ENCODE measurements at regions not wholly inside any gene's neighbourhood (a gene's known extent, or its start where the extent isn't known, plus 50 kb on each side); places are given as distances from the start of the nearest gene placed in this dataset.

DNA sequence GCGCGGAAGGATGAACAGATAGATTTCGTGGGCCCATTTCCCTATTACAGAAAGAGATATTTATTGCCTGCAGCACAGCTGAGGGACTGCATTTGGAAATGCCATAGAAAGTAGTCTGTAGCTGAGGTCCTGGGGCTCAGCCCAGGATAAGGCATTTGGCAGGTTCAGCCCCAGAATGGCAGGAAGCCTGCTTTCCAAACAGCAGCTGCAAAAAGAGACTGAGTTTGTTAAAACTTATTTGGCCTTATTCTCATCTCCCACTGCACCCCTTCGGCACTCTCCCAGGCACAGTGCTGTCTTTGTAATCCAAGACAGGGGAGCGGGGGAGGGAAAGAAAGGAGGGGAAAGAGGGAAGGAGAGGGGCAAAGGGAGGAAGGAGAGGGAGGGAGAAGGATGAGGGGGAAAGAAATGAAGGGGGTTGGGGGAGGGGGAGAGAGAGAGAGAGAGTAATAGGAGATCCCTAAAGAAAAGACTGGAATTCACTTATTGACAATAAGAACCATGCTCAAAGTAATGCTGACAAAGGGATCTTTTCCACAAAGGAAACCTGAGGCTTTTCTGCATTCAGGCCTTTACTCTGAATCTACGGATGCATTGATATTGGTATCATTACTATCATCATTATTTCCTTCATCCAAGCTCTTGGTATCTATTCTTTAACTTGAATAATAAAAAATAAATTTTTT is 94.0 kb upstream of the LRRN1 start:
- Histone ChIP-seq H3K27me3 (ENCODE audit: insufficient read depth, low read length) (no peaks in the 10 kb centered on the region), H3K9me3 (ENCODE audit: control insufficient read depth in 1 of 2, low read length in 2 of 2) (no peaks in the 10 kb centered on the region), H3K27ac (ENCODE audit: low read depth, low read length) (no peak overlapping the region), H3K36me3 (ENCODE audit: insufficient read depth, low read length) (no peaks in the 10 kb centered on the region), H3K4me3 (ENCODE audit: low read length in 2 of 2) (no peak overlapping the region), H3K4me1 (ENCODE audit: insufficient read depth, low read length) (no peaks in the 10 kb centered on the region)
- intact Hi-C loops (cut with micrococcal nuclease) = no loop called here
- no peak for DNase-seq
- Mint-ChIP-seq H3K4me3 (no peak overlapping the region), H3K4me1 (no peaks in the 10 kb centered on the region), H3K9me3 (no peaks in the 10 kb centered on the region), H3K36me3 (no peaks in the 10 kb centered on the region), H3K27ac (no peak overlapping the region), H3K27me3 (peaks cover 0 to 1% of the 10 kb centered on the region in 2 donors)
- CTCF ChIA-PET (ENCODE audit: partially characterized antibody) = no interaction called here
- POLR2A ChIA-PET (ENCODE audit: partially characterized antibody) = no interaction called here

DNA sequence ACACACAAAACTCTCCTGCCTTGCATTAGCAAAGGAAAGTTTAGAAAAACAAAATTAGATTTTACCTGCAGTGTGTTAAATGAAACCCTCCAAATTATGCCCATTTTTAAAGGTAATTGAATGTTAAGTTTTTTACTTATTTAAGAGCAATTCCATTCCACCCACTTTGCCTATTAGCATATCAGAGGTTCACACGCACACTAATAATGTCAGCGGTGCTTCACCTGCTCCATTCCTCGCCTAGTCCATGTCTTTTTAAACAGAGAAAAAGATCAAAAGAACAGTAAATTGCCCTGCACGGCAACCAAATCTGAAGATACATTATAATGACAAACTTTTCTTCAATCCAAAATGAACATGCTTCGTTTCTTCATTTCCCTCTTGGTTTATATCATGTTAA is 97.3 kb upstream of the LRRN1 start:
- no peak for DNase-seq
- H3K4me3 ChIP-seq (ENCODE audit: low read length in 2 of 2) = no peak overlapping the region
- no peaks in the 10 kb centered on the region for H3K4me1 ChIP-seq (ENCODE audit: insufficient read depth, low read length)
- no peaks in the 10 kb centered on the region for H3K4me1 Mint-ChIP-seq
- no peak overlapping the region for H3K4me3 Mint-ChIP-seq
- no peaks in the 10 kb centered on the region for H3K27me3 ChIP-seq (ENCODE audit: insufficient read depth, low read length)
- no peaks in the 10 kb centered on the region for H3K9me3 Mint-ChIP-seq
- ChIA-PET CTCF (ENCODE audit: partially characterized antibody) (no interaction called here), POLR2A (ENCODE audit: partially characterized antibody) (no interaction called here)
- H3K27ac ChIP-seq (ENCODE audit: low read depth, low read length) = no peak overlapping the region
- no peak overlapping the region for H3K27ac Mint-ChIP-seq
- H3K27me3 Mint-ChIP-seq = no peaks in the 10 kb centered on the region
- no peaks in the 10 kb centered on the region for H3K9me3 ChIP-seq (ENCODE audit: control insufficient read depth in 1 of 2, low read length in 2 of 2)
- H3K36me3 Mint-ChIP-seq = no peaks in the 10 kb centered on the region
- H3K36me3 ChIP-seq (ENCODE audit: insufficient read depth, low read length) = no peaks in the 10 kb centered on the region
- intact Hi-C loops (cut with micrococcal nuclease) = no loop called here

GRCh38 chr3:3699816-3700633 is 99.2 kb upstream of the LRRN1 start:
- CTCF ChIA-PET (ENCODE audit: partially characterized antibody) = interaction anchor here (0.7 kb wide), 1 partner anchor 96 kb away, joined by 4 read pairs; no protein-coding TSS in a partner anchor
- Mint-ChIP-seq H3K27ac (no peak overlapping the region), H3K36me3 (no peaks in the 10 kb centered on the region), H3K9me3 (no peaks in the 10 kb centered on the region), H3K4me3 (no peak overlapping the region), H3K27me3 (no peaks in the 10 kb centered on the region), H3K4me1 (no peaks in the 10 kb centered on the region)
- DNase-seq = no peak
- intact Hi-C loops (cut with micrococcal nuclease) = no loop called here
- no peak overlapping the region for H3K27ac ChIP-seq (ENCODE audit: low read depth, low read length)
- POLR2A ChIA-PET (ENCODE audit: partially characterized antibody) = no interaction called here
- no peaks in the 10 kb centered on the region for H3K27me3 ChIP-seq (ENCODE audit: insufficient read depth, low read length)
- no peak overlapping the region for H3K4me3 ChIP-seq (ENCODE audit: low read length in 2 of 2)
- H3K9me3 ChIP-seq (ENCODE audit: control insufficient read depth in 1 of 2, low read length in 2 of 2) = no peaks in the 10 kb centered on the region
- no peaks in the 10 kb centered on the region for H3K4me1 ChIP-seq (ENCODE audit: insufficient read depth, low read length)
- no peaks in the 10 kb centered on the region for H3K36me3 ChIP-seq (ENCODE audit: insufficient read depth, low read length)

GRCh38 chr3:3699407-3699806 is 99.8 kb upstream of the LRRN1 start:
- CTCF ChIA-PET (ENCODE audit: partially characterized antibody) = interaction anchor here (0.7 kb wide), 1 partner anchor 96 kb away, joined by 4 read pairs; no protein-coding TSS in a partner anchor
- H3K27me3 Mint-ChIP-seq = no peaks in the 10 kb centered on the region
- POLR2A ChIA-PET (ENCODE audit: partially characterized antibody) = no interaction called here
- intact Hi-C loops (cut with micrococcal nuclease) = no loop called here
- no peaks in the 10 kb centered on the region for H3K4me1 Mint-ChIP-seq
- Histone ChIP-seq H3K27me3 (ENCODE audit: insufficient read depth, low read length) (no peaks in the 10 kb centered on the region), H3K36me3 (ENCODE audit: insufficient read depth, low read length) (no peaks in the 10 kb centered on the region), H3K9me3 (ENCODE audit: control insufficient read depth in 1 of 2, low read length in 2 of 2) (no peaks in the 10 kb centered on the region), H3K27ac (ENCODE audit: low read depth, low read length) (no peak overlapping the region), H3K4me3 (ENCODE audit: low read length in 2 of 2) (no peak overlapping the region), H3K4me1 (ENCODE audit: insufficient read depth, low read length) (no peaks in the 10 kb centered on the region)
- no peak overlapping the region for H3K27ac Mint-ChIP-seq
- H3K9me3 Mint-ChIP-seq = no peaks in the 10 kb centered on the region
- no peak overlapping the region for H3K4me3 Mint-ChIP-seq
- no peaks in the 10 kb centered on the region for H3K36me3 Mint-ChIP-seq
- DNase-seq = no peak

GRCh38 chr3:3696345-3696744 is 102.9 kb upstream of the LRRN1 start:
- Mint-ChIP-seq H3K27me3 (no peaks in the 10 kb centered on the region), H3K4me1 (no peaks in the 10 kb centered on the region), H3K4me3 (no peak overlapping the region), H3K9me3 (no peaks in the 10 kb centered on the region), H3K36me3 (no peaks in the 10 kb centered on the region), H3K27ac (no peak overlapping the region)
- POLR2A ChIA-PET (ENCODE audit: partially characterized antibody) = no interaction called here
- CTCF ChIA-PET (ENCODE audit: partially characterized antibody) = no interaction called here
- Histone ChIP-seq H3K36me3 (ENCODE audit: insufficient read depth, low read length) (no peaks in the 10 kb centered on the region), H3K27me3 (ENCODE audit: insufficient read depth, low read length) (no peaks in the 10 kb centered on the region), H3K27ac (ENCODE audit: low read depth, low read length) (no peak overlapping the region), H3K4me1 (ENCODE audit: insufficient read depth, low read length) (no peaks in the 10 kb centered on the region), H3K9me3 (ENCODE audit: control insufficient read depth in 1 of 2, low read length in 2 of 2) (no peaks in the 10 kb centered on the region), H3K4me3 (ENCODE audit: low read length in 2 of 2) (no peak overlapping the region)
- DNase-seq = no peak
- intact Hi-C loops (cut with micrococcal nuclease) = no loop called here

GRCh38 chr3:3693593-3693992 is 105.6 kb upstream of the LRRN1 start:
- H3K27me3 ChIP-seq (ENCODE audit: insufficient read depth, low read length) = no peaks in the 10 kb centered on the region
- no peaks in the 10 kb centered on the region for H3K4me1 Mint-ChIP-seq
- no peak overlapping the region for H3K4me3 Mint-ChIP-seq
- intact Hi-C loops (cut with micrococcal nuclease) = no loop called here
- H3K36me3 ChIP-seq (ENCODE audit: insufficient read depth, low read length) = no peaks in the 10 kb centered on the region
- H3K36me3 Mint-ChIP-seq = no peaks in the 10 kb centered on the region
- DNase-seq = no peak
- CTCF ChIA-PET (ENCODE audit: partially characterized antibody) = no interaction called here
- no peaks in the 10 kb centered on the region for H3K27me3 Mint-ChIP-seq
- no peak overlapping the region for H3K4me3 ChIP-seq (ENCODE audit: low read length in 2 of 2)
- POLR2A ChIA-PET (ENCODE audit: partially characterized antibody) = no interaction called here
- no peaks in the 10 kb centered on the region for H3K9me3 ChIP-seq (ENCODE audit: control insufficient read depth in 1 of 2, low read length in 2 of 2)
- no peaks in the 10 kb centered on the region for H3K4me1 ChIP-seq (ENCODE audit: insufficient read depth, low read length)
- no peaks in the 10 kb centered on the region for H3K9me3 Mint-ChIP-seq
- H3K27ac ChIP-seq (ENCODE audit: low read depth, low read length) = no peak overlapping the region
- no peak overlapping the region for H3K27ac Mint-ChIP-seq

GRCh38 chr3:3689601-3690375 is 109.4 kb upstream of the LRRN1 start:
- intact Hi-C loops (cut with micrococcal nuclease) = no loop called here
- ChIA-PET CTCF (ENCODE audit: partially characterized antibody) (no interaction called here), POLR2A (ENCODE audit: partially characterized antibody) (no interaction called here)
- Histone ChIP-seq H3K9me3 (ENCODE audit: control insufficient read depth in 1 of 2, low read length in 2 of 2) (no peaks in the 10 kb centered on the region), H3K4me1 (ENCODE audit: insufficient read depth, low read length) (no peaks in the 10 kb centered on the region), H3K36me3 (ENCODE audit: insufficient read depth, low read length) (no peaks in the 10 kb centered on the region), H3K27ac (ENCODE audit: low read depth, low read length) (no peak overlapping the region), H3K27me3 (ENCODE audit: insufficient read depth, low read length) (no peaks in the 10 kb centered on the region), H3K4me3 (ENCODE audit: low read length in 2 of 2) (no peak overlapping the region)
- Mint-ChIP-seq H3K4me3 (no peak overlapping the region), H3K36me3 (no peaks in the 10 kb centered on the region), H3K27me3 (no peaks in the 10 kb centered on the region), H3K9me3 (peaks cover 0 to 5% (median 0%) of the 10 kb centered on the region in 8 donors), H3K27ac (no peak overlapping the region), H3K4me1 (no peaks in the 10 kb centered on the region)
- DNase-seq = no peak

Data from CD4-positive, alpha-beta memory T cell (primary cell).